ENCODE measurements at regions not wholly inside any gene's neighbourhood (a gene's known extent, or its start where the extent isn't known, plus 50 kb on each side); places are given as distances from the start of the nearest gene placed in this dataset.

DNA sequence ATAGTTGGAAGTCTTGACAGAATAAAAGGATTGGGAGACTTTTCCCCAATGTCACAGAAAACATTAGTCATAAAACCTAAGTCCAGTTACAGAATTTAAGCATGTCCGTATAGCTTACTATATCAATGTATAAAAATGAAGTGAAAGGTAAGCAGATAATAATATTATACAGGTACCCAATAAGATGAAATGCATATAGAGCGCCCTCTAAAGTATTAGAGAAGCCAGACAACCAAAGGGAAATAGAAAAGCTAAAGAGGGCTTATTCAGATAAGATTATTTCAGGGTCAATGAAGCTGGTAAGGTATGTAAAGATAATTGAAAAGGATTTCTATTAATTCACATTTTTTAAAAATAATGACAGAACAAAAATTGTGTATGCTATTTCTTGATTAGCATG, 947.7 kb upstream of the MAP3K7 start:
- no peak for TF ChIP-seq POLR2A (IDR thresholded peaks at IDR 0.05)
- TF ChIP-seq, protein P1, sequence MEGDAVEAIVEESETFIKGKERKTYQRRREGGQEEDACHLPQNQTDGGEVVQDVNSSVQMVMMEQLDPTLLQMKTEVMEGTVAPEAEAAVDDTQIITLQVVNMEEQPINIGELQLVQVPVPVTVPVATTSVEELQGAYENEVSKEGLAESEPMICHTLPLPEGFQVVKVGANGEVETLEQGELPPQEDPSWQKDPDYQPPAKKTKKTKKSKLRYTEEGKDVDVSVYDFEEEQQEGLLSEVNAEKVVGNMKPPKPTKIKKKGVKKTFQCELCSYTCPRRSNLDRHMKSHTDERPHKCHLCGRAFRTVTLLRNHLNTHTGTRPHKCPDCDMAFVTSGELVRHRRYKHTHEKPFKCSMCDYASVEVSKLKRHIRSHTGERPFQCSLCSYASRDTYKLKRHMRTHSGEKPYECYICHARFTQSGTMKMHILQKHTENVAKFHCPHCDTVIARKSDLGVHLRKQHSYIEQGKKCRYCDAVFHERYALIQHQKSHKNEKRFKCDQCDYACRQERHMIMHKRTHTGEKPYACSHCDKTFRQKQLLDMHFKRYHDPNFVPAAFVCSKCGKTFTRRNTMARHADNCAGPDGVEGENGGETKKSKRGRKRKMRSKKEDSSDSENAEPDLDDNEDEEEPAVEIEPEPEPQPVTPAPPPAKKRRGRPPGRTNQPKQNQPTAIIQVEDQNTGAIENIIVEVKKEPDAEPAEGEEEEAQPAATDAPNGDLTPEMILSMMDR (IDR thresholded peaks at IDR 0.05), result peak in 3 of 6 experiments; percentile 9 to 25 (median 11)

All from thyroid gland (tissue), 4 donors.